ENCODE measurements at regions not wholly inside any gene's neighbourhood (a gene's known extent, or its start where the extent isn't known, plus 50 kb on each side); places are given as distances from the start of the nearest gene placed in this dataset.

DNA sequence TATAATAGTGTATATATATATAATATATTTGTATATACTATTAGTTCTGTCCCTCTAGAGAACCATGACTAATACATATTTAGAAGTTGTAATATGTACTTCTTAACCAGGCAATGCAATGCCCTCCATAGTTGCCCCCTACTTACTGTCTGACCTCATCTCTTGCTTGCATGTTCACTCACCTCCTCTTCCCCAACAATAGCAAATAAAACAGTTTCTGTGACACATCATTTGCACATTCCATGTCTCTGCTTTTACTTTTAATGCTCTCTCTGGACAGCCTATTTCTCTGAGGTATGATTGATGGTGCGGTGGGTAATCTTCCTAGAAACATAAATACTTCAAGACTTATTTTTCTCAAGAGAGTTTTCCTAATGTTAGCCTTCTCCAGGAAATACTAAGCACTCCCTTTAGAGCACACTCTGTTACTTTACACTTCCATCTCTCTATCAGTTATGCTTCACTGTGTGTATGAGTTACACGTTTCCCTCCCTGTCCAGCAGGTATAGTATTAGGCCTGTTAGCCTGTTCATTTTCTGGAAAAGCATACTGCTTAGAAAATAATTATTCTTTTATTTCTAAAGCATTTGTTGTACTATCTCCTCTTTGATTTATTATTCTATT lies 295.6 kb upstream of the LRATD1 start (continued):
- TF ChIP-seq, protein P1, sequence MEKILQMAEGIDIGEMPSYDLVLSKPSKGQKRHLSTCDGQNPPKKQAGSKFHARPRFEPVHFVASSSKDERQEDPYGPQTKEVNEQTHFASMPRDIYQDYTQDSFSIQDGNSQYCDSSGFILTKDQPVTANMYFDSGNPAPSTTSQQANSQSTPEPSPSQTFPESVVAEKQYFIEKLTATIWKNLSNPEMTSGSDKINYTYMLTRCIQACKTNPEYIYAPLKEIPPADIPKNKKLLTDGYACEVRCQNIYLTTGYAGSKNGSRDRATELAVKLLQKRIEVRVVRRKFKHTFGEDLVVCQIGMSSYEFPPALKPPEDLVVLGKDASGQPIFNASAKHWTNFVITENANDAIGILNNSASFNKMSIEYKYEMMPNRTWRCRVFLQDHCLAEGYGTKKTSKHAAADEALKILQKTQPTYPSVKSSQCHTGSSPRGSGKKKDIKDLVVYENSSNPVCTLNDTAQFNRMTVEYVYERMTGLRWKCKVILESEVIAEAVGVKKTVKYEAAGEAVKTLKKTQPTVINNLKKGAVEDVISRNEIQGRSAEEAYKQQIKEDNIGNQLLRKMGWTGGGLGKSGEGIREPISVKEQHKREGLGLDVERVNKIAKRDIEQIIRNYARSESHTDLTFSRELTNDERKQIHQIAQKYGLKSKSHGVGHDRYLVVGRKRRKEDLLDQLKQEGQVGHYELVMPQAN (conservative IDR thresholded peaks at IDR 0.05) = no peak
- no peak for TF ChIP-seq EZH2 (IDR thresholded peaks at IDR 0.05; ENCODE audit: borderline replicate concordance, control insufficient read depth, low read depth, low read length)
- no peak for TF ChIP-seq CHD1 (IDR thresholded peaks at IDR 0.05; ENCODE audit: low read depth, low read length)
- no peak for TF ChIP-seq NFYB (IDR thresholded peaks at IDR 0.05; ENCODE audit: insufficient read depth, low read depth, low read length)

DNA sequence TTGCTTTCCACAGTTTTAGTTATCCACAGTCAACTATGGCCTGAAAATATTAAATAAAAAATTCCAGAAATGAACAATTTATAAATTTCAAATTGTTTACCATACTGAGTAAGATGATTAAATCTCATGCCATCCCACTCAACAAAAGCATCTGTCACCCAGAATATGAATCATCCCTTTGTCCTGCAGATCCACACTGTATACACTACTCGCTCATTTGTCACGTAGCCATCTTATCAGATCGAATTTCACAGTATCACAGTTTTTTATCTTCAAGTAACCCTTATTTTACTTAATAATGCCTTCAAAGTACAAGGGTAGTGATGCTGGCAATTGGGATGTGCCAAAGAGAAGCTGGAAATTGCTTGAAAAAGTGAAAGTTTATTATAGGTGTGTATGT lies 291.8 kb upstream of the LRATD1 start:
- no peaks in the 10 kb centered on the region for H3K9me3 ChIP-seq (replicated peaks; ENCODE audit: control insufficient read depth, insufficient read depth, low read length)
- FAIRE-seq = no peak
- BruUV-seq (replicated peaks) = no TSS peak
- no peaks in the 10 kb centered on the region for H3K79me2 ChIP-seq (ENCODE audit: control insufficient read depth, insufficient read depth, low read length)
- ChIA-PET SMC1A (ENCODE audit: uncharacterized antibody, unreplicated experiment) (no interaction called here), RAD21 (ENCODE audit: unreplicated experiment) (no interaction called here), CTCF (no interaction called here), POLR2A (no interaction called here)
- no peaks in the 10 kb centered on the region for H3K36me3 ChIP-seq (ENCODE audit: control insufficient read depth in 2 of 2, insufficient read depth in 2 of 2, low read length in 1 of 2)
- H3K4me2 ChIP-seq (ENCODE audit: control insufficient read depth, insufficient read depth) = no peak overlapping the region
- H3K27me3 ChIP-seq (replicated peaks in 1 of 2; ENCODE audit: control insufficient read depth in 2 of 2, insufficient read depth in 2 of 2, low read length in 1 of 2) = no peaks in the 10 kb centered on the region
- in situ Hi-C loops (cut with MboI) = no loop called here
- no peak for ATAC-seq
- intact Hi-C loops (cut with micrococcal nuclease; ENCODE audit: unreplicated experiment) = no loop called here
- no peak overlapping the region for H2AFZ ChIP-seq (ENCODE audit: control insufficient read depth, low read depth, low read length)
- H3K9ac ChIP-seq (ENCODE audit: control insufficient read depth, insufficient read depth, low read length) = no peak overlapping the region
- 9% methylated on average over 3 of the region's 3 CpGs for WGBS (ENCODE audit: insufficient coverage, insufficient replicate concordance, low lambda C conversion rate, missing lambda C conversion rate)
- H3K27ac ChIP-seq (ENCODE audit: control insufficient read depth, insufficient read depth) = no peak overlapping the region
- no peaks in the 10 kb centered on the region for H3K4me1 ChIP-seq (ENCODE audit: control insufficient read depth, insufficient read depth, low read length)
- no peak for DNase-seq (ENCODE audit: low read depth, low spot score)
- H3K4me3 ChIP-seq = no peak overlapping the region
- no peaks in the 10 kb centered on the region for H4K20me1 ChIP-seq (ENCODE audit: control insufficient read depth, insufficient read depth)
- TF ChIP-seq NR2C1 (IDR thresholded peaks at IDR 0.05) (no peak), TCF7 (IDR thresholded peaks at IDR 0.05; ENCODE audit: borderline replicate concordance) (no peak), HCFC1 (IDR thresholded peaks at IDR 0.05; ENCODE audit: low read length) (no peak), YY1 (IDR thresholded peaks at IDR 0.05; ENCODE audit: low read depth, low read length) (no peak), CBFB (IDR thresholded peaks at IDR 0.05; ENCODE audit: low read depth) (no peak), ZNF207 (IDR thresholded peaks at IDR 0.05; ENCODE audit: borderline replicate concordance) (no peak), TBL1XR1 (IDR thresholded peaks at IDR 0.05; ENCODE audit: low read depth, low read length) (no peak), ZNF217 (IDR thresholded peaks at IDR 0.05) (no peak), MEF2A (IDR thresholded peaks at IDR 0.05; ENCODE audit: insufficient read depth, low read depth, low read length) (no peak), JUNB (IDR thresholded peaks at IDR 0.05) (no peak), FOXM1 (IDR thresholded peaks at IDR 0.05; ENCODE audit: low read depth, low read length) (no peak), KAT2A (conservative IDR thresholded peaks at IDR 0.05; ENCODE audit: control insufficient read depth, low read depth, low read length) (no peak), SUZ12 (IDR thresholded peaks at IDR 0.05; ENCODE audit: unreplicated experiment) (no peak)
- TF ChIP-seq, protein P2, sequence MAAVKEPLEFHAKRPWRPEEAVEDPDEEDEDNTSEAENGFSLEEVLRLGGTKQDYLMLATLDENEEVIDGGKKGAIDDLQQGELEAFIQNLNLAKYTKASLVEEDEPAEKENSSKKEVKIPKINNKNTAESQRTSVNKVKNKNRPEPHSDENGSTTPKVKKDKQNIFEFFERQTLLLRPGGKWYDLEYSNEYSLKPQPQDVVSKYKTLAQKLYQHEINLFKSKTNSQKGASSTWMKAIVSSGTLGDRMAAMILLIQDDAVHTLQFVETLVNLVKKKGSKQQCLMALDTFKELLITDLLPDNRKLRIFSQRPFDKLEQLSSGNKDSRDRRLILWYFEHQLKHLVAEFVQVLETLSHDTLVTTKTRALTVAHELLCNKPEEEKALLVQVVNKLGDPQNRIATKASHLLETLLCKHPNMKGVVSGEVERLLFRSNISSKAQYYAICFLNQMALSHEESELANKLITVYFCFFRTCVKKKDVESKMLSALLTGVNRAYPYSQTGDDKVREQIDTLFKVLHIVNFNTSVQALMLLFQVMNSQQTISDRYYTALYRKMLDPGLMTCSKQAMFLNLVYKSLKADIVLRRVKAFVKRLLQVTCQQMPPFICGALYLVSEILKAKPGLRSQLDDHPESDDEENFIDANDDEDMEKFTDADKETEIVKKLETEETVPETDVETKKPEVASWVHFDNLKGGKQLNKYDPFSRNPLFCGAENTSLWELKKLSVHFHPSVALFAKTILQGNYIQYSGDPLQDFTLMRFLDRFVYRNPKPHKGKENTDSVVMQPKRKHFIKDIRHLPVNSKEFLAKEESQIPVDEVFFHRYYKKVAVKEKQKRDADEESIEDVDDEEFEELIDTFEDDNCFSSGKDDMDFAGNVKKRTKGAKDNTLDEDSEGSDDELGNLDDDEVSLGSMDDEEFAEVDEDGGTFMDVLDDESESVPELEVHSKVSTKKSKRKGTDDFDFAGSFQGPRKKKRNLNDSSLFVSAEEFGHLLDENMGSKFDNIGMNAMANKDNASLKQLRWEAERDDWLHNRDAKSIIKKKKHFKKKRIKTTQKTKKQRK (IDR thresholded peaks at IDR 0.05; ENCODE audit: low read depth, low read length) = no peak
- TF ChIP-seq, protein P3, sequence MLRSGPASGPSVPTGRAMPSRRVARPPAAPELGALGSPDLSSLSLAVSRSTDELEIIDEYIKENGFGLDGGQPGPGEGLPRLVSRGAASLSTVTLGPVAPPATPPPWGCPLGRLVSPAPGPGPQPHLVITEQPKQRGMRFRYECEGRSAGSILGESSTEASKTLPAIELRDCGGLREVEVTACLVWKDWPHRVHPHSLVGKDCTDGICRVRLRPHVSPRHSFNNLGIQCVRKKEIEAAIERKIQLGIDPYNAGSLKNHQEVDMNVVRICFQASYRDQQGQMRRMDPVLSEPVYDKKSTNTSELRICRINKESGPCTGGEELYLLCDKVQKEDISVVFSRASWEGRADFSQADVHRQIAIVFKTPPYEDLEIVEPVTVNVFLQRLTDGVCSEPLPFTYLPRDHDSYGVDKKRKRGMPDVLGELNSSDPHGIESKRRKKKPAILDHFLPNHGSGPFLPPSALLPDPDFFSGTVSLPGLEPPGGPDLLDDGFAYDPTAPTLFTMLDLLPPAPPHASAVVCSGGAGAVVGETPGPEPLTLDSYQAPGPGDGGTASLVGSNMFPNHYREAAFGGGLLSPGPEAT (IDR thresholded peaks at IDR 0.05; ENCODE audit: low read depth) = no peak
